Effector memory CD4-positive, alpha-beta T cell (primary cell): ENCODE measurements at regions not wholly inside any gene's neighbourhood (a gene's known extent, or its start where the extent isn't known, plus 50 kb on each side); places are given as distances from the start of the nearest gene placed in this dataset.

ENCODE experiments used
- DNase-seq, 3 donors: peaks; one replicate each; pipeline ENCODE4 v3.0.0-alpha.2; 2020
- H3K27ac ChIP-seq: 2 replicates; pipeline ENCODE4 v1.7.0; 2013; ENCODE audit warnings: mild to moderate bottlenecking, low read length, moderate library complexity; ENCODE audit not compliant: insufficient read depth, poor library complexity, severe bottlenecking
- H3K27me3 ChIP-seq: replicated peaks from 2 replicates; pipeline ENCODE4 v1.7.0; 2013; ENCODE audit warnings: mild to moderate bottlenecking, low read length; ENCODE audit not compliant: insufficient read depth, control insufficient read depth, poor library complexity, severe bottlenecking
- H3K36me3 ChIP-seq: 2 replicates; pipeline ENCODE4 v1.7.0; 2013; ENCODE audit warnings: mild to moderate bottlenecking, low read length, moderate library complexity; ENCODE audit not compliant: control insufficient read depth, insufficient read depth
- H3K4me1 ChIP-seq: 2 replicates; pipeline ENCODE4 v1.7.0; 2013; ENCODE audit warnings: low read length, mild to moderate bottlenecking; ENCODE audit not compliant: control insufficient read depth, insufficient read depth, poor library complexity, severe bottlenecking
- H3K4me3 ChIP-seq: 2 replicates; pipeline ENCODE4 v1.7.0; 2013; ENCODE audit warnings: low read length, low read depth, mild to moderate bottlenecking; ENCODE audit not compliant: insufficient read depth, poor library complexity, severe bottlenecking
- H3K9me3 ChIP-seq: 2 replicates; pipeline ENCODE4 v1.7.0; 2013; ENCODE audit warnings: mild to moderate bottlenecking, low read length, moderate library complexity; ENCODE audit not compliant: control insufficient read depth

- H3K4me3 ChIP-seq = no peak overlapping the region
Observed at GRCh38 chr10:8584666-8585065, 530.2 kb downstream of the GATA3 start.

GRCh38 chr10:8586504-8586903 lies 532.0 kb downstream of the GATA3 start:
- no peak overlapping the region for H3K4me3 ChIP-seq

More at GRCh38 chr10:8584666-8585065, 530.2 kb downstream of the GATA3 start:
- no peaks in the 10 kb centered on the region for H3K4me1 ChIP-seq
- no peak for DNase-seq
- H3K27ac ChIP-seq = no peak overlapping the region
- H3K9me3 ChIP-seq = no peaks in the 10 kb centered on the region
- no peaks in the 10 kb centered on the region for H3K36me3 ChIP-seq
- H3K27me3 ChIP-seq = peaks cover 2% of the 10 kb centered on the region

GRCh38 chr10:8588135-8588534 lies 533.6 kb downstream of the GATA3 start:
- no peak overlapping the region for H3K27ac ChIP-seq
- H3K4me3 ChIP-seq = no peak overlapping the region
- no peaks in the 10 kb centered on the region for H3K4me1 ChIP-seq
- no peaks in the 10 kb centered on the region for H3K36me3 ChIP-seq
- peaks cover 2% of the 10 kb centered on the region for H3K27me3 ChIP-seq
- DNase-seq = no peak
- H3K9me3 ChIP-seq = no peaks in the 10 kb centered on the region

More at GRCh38 chr10:8586504-8586903, 532.0 kb downstream of the GATA3 start:
- Histone ChIP-seq H3K4me1 (no peaks in the 10 kb centered on the region), H3K27me3 (peaks cover 2% of the 10 kb centered on the region), H3K36me3 (no peaks in the 10 kb centered on the region), H3K27ac (no peak overlapping the region), H3K9me3 (no peaks in the 10 kb centered on the region)
- no peak for DNase-seq

DNA sequence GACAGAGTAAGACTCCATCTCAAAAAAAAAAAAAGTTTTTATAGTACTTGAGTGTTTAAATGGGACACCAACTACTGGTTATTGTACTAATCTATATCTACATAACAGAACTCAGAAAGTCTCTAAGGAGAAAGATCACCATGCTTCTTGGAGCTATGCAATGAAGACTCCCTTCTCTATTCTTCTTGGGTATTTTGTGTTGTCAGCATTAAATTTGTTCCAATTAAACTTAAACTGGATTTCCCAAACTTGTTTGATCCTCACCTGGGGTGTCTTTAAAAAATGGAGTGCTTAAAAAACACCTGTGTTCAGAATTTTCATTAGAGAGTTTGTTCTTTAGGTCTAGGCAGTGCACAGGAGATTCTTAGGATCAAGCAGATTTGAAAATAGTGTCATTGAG lies 536.0 kb downstream of the GATA3 start:
- no peaks in the 10 kb centered on the region for H3K36me3 ChIP-seq
- no peak overlapping the region for H3K27ac ChIP-seq
- no peak overlapping the region for H3K4me3 ChIP-seq
- H3K27me3 ChIP-seq = peaks cover 2% of the 10 kb centered on the region
- DNase-seq = no peak
- no peaks in the 10 kb centered on the region for H3K9me3 ChIP-seq
- H3K4me1 ChIP-seq = no peaks in the 10 kb centered on the region

DNA sequence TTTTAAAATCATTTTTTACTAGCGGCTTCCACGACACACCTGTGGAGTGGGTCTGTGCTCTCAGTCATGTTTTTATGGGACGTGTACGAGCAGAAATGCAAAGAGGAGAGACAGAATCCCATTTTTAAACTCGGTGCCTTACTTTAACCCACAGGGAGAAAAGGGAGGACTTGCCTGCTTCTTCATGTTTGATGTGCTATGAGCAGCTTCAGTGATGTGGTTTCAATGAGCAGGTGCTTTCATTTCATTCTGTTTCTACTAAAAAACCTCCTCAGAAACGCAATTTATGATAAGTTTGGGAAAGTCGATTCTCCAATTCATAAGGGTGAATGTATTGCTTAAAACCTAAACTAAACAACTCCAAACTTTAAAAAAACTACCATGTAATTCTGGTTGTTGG lies 537.2 kb downstream of the GATA3 start:
- no peak for DNase-seq
- H3K9me3 ChIP-seq = no peaks in the 10 kb centered on the region
- peaks cover 2% of the 10 kb centered on the region for H3K27me3 ChIP-seq
- no peaks in the 10 kb centered on the region for H3K4me1 ChIP-seq
- H3K27ac ChIP-seq = no peak overlapping the region
- no peak overlapping the region for H3K4me3 ChIP-seq
- H3K36me3 ChIP-seq = no peaks in the 10 kb centered on the region

DNA sequence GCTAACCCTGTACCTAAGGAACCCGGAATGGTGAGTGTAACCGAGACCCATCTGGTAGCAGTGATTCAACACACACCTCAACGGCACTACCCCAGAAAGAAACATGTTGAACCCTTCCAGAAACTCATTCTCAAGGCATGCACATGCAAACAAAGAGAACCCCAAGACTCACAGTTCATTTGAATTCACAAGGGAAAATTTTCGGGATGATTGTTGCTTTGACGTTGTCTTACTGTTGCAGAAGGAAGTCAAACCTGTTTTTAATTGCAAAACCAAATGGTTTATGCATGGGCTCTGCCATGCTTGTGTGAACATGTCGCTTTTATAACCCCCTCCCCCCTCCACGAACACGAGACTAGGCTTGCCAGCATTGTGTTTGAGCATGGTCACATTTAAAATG lies 539.7 kb downstream of the GATA3 start:
- Histone ChIP-seq H3K27ac (no peak overlapping the region), H3K4me1 (no peaks in the 10 kb centered on the region), H3K9me3 (no peaks in the 10 kb centered on the region), H3K4me3 (no peak overlapping the region), H3K36me3 (no peaks in the 10 kb centered on the region), H3K27me3 (no peaks in the 10 kb centered on the region)
- no peak for DNase-seq

DNA sequence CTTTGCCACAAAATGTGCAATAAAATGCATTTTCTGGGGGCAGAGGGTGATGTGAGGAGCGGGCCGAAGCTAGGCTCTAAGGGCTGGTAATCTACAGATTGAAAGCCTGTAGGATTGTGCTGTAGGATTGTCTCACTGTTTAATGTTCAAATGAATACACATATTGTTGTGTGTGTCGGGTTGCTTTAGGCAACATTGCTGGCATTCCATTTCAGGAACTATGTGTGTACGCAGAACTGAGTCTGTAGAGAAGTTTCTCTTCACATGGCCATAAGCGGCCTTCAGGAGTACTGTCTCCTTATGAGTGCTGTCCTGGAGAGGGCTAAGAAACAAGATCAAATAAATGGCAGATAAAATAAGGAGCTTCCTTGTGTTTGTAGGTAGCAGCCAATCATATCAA lies 540.2 kb downstream of the GATA3 start:
- Histone ChIP-seq H3K4me1 (no peaks in the 10 kb centered on the region), H3K27me3 (no peaks in the 10 kb centered on the region), H3K4me3 (no peak overlapping the region), H3K27ac (no peak overlapping the region), H3K9me3 (no peaks in the 10 kb centered on the region), H3K36me3 (no peaks in the 10 kb centered on the region)
- DNase-seq = no peak

DNA sequence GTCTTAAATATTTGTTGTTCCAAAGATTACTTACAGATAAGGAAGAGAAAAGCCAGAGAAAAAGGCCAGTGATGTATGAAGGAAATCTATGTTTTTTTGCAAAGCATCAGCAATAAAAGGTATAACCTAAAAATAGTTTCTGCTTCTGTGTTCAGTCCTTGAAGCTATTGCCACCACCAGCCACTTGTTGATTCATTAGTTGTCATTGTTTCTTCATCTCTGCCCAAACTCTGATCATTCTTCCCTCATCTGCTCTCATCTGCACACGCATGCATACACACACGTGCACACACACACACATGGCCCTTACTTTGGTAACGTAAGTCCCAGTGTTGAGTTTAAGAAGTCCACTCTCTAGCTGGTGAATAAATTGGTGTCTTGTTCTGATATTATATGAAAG lies 540.7 kb downstream of the GATA3 start:
- DNase-seq = no peak
- Histone ChIP-seq H3K36me3 (no peaks in the 10 kb centered on the region), H3K4me3 (no peak overlapping the region), H3K4me1 (no peaks in the 10 kb centered on the region), H3K27me3 (no peaks in the 10 kb centered on the region), H3K9me3 (no peaks in the 10 kb centered on the region), H3K27ac (no peak overlapping the region)

DNA sequence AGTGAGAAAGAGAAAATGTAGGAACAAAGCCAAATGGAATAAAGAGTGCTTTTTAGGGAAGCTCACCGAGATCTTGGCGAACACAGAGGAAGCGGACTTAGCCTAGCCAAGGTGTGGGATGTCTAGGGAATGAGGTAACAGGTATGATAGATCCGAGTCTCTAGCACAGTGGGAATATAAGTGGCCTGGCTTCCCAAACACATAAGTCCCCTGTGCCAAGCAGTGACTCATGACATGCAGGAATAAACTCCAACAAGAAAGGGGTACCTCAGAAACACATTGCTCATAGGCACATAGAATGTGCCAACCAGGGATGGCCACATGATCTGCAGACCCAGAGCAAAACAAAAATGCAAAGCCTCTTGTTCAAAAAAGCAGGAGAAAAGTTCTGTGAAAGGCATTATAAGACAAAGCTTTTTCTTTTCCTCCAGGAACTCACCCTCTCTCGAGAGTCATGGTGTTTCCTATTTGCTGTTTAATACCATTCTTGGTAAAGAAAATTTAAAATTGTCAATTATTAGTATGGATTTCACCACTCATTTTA lies 542.5 kb downstream of the GATA3 start:
- H3K9me3 ChIP-seq = no peaks in the 10 kb centered on the region
- H3K36me3 ChIP-seq = no peaks in the 10 kb centered on the region
- no peak overlapping the region for H3K4me3 ChIP-seq
- no peaks in the 10 kb centered on the region for H3K4me1 ChIP-seq
- no peak overlapping the region for H3K27ac ChIP-seq
- no peaks in the 10 kb centered on the region for H3K27me3 ChIP-seq
- DNase-seq = no peak

DNA sequence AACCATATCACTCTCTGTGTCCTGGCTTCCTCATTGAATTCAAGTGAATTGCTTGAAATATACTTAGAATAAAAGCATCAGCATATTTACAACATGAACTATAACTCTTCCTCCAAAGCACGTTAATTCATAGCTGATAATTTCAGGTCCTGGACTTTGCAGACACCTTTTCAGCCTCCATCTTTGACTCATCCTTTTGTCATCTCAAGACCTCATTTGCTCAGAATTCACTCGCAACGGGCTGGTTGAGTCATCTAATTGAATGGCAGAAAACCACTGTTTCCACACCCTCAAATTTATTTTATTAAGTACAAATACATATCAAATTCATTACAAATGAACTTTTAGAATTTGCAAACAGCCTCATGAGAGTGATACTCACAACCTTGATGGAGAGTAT lies 545.7 kb downstream of the GATA3 start:
- Histone ChIP-seq H3K9me3 (no peaks in the 10 kb centered on the region), H3K27me3 (no peaks in the 10 kb centered on the region), H3K27ac (no peak overlapping the region), H3K36me3 (no peaks in the 10 kb centered on the region), H3K4me1 (no peaks in the 10 kb centered on the region), H3K4me3 (no peak overlapping the region)
- DNase-seq = no peak
